HG03571 (cell line): ENCODE measurements at regions not wholly inside any gene's neighbourhood (a gene's known extent, or its start where the extent isn't known, plus 50 kb on each side); places are given as distances from the start of the nearest gene placed in this dataset.

Source experiments
- ATAC-seq: cut with Tn5 transposase; IDR thresholded peaks from one replicate; pipeline ENCODE4 v1.9.1; 2021; ENCODE audit not compliant: unreplicated experiment

DNA sequence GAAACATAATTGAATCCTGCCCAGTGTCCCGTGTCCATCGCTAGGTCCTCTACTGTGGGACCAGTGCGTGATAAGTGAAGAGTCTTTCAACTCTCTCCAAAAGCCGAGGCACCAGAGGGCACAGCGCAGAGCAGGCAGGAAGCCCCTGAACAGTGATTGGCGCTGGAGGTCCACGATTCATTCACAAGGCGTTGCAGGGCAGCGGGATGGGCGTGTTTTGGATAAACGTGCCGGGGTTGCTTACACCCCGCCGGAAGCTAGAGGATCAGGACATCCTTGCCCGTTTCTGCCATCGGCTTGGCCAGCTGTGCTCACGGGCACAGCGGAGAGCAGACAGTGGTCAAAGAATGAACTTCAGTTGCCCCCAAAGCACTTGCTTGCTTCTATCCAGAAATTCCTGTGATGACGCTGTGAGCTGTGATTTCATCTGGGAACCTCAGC is 86.0 kb upstream of the PFKP start:
- ATAC-seq = no peak

DNA sequence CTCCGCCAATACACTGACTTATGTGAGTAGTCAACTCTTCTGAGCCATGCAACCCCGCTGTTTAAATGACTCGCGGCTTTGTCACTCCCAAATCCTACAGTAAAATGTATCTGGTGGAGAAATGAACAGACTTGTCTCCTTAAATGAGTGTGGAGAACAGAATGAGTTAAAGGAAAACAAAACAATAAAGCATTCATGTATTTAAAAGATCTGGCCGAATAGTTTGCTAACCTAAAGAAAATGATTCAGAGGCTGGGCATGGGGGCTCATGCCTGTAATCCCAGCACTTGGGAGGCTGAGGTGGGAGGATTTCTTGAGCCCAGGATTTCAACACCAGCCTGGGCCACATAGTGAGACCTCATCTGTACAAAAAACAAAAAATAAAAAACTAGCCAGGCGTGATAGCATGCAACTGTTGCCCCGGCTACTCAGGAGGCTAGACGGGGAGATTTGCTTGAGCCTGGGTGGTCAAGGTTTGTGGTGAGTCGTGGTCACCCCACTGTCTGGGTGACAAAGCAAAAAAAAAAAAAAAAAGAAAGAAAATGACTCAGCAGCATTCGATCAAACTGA is 86.5 kb upstream of the PFKP start:
- ATAC-seq = peak; percentile 59

DNA sequence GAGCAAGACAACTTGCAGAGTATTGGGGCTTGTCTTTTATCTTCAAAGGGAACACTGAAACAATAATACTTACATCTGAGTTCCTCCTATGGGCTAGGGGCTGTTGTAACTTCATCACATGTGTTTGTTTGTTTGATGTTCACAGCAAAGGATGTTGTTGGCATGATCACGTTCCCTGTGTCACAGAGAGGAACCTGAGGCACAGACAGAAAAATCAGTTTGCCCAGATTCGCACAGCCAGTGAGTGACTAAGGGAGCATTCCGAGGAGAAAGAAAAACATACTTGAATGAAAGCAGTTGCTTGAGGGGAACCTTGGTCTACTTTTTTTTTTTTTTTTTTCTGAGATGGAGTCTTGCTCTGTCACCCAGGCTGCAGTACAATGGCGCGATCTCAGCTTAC is 87.2 kb upstream of the PFKP start:
- no peak for ATAC-seq

DNA sequence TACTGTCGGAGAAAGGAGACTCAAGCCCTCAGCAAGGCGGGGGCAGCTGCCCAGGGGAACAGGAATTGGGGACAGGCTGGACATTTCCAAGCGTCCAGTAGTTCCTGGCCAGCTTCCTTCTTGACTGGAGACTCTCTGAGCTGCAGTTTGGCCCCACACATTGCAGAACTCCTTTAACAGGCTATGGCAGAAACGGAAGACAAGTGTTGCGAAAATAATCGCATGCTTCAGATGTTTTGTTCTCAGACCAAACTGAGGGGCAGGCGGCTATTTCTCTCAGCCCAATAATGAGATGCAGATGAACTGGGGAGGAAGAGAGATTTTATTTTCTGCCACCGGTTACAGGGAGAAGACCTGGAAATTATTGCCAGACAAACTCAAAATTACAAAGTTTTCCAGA is 88.0 kb upstream of the PFKP start:
- ATAC-seq = no peak

DNA sequence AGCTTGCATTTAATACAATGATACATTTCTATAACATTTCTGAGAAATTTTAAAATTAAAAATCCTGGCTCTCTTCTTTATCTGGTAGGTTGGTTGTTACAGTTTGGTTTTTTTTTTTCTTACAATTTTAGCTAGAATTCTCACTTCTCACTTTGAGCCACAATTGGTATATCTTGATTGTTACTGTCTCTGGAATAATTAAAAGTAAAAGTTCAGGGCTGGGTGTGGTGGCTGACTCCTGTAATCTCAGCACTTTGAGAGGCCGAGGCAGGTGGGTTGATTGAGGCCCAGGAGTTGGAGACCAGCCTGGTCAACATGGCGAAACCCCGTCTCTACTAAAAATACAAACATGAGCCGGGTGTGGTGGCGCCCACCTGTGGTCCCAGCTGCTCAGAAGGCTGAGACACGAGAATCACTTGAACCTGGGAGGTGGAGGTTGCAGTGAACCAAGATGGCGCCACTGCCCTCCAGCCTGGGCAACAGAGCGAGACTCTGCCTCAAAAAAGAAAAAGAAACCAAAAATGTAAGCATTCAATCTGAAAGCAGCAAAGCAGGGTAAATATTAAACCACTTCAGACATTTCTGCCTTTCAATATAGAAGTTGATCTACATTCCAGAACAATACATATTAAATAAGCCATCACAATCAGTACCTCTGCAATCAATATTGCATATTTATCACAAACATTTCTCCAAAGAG is 88.6 kb upstream of the PFKP start:
- peak; percentile 49 for ATAC-seq

DNA sequence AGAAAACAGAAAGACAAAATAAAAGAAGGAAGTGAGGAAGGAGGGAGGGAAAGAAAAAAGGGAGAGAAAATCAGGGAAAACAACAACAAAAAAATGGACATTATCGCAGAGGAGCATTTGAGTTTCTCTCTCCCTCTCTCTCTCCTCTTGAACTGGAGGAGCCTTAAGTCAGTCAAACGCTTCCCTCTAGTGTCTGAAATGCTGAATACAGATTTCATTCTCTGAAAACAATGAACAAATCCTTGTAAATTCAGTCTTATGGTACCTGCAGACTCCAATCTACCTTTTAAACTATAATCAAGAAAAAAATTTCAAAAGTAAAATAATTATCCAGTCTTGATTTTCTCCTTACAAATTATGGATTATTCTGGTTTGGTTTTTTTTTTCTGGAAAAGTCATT is 89.2 kb upstream of the PFKP start:
- ATAC-seq = peak; percentile 41

DNA sequence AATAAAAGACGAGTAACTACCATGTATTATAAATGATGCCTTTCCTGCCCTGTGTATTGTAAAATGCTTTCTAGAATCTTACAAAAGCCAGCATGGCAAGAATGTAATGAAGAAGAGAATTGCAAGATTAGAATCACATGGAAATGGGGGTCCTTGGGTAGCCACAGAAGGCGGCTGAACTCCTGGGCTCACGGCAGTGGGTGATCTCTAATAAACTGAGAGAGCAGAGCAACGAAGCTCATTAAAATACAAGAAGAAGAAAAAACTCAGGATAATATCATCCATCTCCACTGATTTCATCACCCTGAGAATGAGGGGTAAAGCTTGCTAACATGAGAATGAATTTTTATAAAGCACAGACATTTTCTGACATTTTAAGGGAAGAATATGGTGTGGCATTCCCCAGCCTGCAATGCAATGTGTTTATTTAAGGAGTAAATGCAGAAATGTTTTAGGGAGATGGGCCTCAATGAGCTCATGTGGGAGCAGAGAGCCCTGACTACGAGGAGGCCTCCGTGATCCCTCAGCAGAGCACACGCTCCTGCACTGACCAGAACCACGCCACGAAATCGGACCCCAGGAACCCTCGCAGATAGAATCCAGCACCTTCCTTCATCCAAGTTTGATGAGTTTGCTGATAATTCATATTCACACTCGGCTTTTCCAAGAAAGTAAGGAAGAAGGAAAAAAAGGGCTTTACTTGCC is 92.7 kb upstream of the PFKP start:
- ATAC-seq = no peak

DNA sequence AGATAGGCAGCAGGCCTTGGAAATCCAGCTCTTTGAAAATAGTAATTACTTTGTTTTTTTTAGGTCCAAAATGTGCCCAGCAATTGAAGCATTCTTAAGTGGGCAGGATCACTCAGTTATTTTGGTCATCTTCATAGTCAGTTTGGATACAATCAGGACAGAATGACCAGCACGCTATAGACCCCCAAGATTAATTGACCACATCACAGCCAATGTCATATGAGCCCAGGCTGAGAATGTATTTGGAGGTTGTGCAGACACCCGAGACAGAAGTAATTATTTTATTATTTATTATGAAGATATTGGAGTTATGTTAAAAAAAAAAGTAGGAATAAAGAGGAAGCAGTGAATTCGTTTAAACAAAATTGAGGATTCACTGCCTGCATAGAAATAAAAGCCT is 93.3 kb upstream of the PFKP start:
- ATAC-seq = no peak

DNA sequence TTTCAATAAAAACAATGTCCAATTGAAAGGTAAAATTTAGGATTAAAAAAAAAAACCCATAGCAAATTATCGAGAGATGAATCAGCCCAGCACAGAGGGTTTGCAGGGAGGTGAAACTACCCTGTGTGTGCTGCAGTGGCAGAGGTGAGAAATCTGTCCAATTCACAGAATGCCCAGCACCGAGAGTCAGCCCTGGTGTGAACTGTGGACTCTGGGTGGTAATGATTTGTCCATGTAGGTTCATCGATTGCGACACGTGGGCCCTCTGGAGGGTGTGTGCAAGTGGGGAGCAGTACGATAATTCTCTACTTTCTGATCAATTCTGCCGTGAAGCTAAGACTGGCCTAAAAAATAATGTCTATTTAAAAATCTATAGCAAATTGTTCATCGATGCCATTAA is 94.5 kb upstream of the PFKP start:
- ATAC-seq = no peak

DNA sequence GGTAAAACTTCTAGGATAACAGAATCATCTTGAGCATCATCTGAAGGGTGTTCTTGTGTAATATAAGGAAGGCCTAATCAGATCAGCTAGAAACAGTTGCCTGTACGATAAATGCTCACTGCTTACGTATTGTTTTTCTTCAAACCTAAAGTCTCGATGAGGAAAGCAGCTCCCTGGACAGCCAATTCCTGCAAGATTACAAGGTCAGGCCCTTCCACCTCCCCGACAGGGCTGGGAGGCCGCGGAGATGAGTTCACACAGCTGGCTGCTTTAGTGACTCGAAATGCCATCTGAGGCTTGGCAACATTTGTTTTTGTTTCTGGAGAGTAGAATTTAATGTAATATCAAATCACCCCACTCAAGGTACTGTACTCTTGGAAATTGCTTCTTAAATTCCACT is 95.1 kb upstream of the PFKP start:
- no peak for ATAC-seq

DNA sequence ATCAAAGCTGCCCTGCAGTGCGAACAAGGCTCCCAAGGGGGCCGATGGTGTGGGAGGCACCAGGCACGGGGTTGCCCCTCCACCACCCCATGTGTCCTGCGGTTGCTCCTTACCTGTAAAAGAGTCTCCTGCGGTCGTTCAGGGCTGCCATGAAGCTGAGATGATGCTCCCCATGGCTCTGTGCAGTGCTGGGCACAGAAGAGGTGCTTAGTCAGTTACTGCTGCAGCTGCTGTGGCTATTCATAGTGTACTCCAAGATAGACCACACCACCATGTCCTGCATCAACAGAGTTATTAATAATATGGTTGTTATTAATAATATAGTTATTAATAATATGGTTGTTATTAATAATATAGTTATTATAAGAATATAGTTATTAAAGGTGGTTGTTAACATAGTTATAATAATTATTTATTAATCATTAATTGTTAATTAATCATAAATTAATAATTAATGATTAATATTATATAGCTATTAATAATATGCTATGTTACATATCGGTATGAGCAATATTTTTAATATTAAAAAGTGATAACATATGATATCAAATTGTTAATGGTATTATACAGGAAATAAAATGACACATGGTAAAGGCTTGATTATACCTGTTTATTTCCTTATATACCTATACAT is 97.0 kb upstream of the PFKP start:
- no peak for ATAC-seq

DNA sequence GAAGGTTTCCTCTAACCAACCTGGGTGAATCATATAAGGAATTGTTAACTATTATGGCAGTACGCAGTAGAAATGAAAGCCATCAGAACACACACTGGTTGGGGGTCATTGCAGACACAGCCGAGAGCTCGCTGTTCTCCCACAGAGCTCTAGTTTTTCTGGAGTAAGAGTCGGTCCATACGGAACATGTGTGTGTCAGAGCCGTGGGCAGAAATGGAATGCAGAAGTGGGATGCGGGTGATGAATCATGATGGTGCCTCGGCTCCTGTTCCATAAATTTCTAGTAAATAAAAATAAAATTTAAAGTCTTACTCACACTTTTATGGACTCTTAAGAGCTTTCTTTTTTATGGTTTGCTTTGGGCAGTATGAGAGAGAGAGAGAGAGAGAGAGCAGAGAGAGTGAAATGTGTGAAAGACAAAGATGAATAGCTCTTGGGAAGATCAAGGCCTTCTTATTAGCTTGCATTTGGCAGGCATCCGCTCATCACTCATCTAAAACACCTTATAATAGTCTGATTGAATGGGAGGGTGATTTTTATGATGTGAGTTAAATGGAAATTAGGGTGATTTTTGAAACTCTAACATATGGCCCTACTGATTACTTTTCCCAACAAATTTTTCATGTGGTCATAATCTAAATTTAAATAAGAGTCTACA is 98.8 kb upstream of the PFKP start:
- ATAC-seq = no peak

DNA sequence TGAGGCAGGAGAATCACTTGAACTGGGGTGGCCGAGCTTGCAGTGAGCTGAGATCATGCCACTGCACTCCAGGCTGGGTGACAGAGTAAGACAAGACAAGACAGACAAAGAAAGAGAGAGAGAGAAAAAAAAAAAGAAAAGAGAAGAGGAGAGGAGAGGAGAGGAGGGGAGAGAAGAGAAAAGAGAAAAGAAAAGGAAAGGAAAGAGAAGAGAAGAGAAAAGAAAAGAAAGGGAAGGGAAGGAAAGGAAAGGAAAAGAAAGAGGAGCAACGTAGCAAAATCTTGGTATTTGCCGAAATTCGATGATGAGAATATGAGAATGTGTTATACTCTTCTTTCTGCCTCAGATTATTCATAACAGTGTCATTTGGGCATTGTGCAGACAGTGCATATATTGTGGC is 101.2 kb upstream of the PFKP start:
- ATAC-seq = no peak

DNA sequence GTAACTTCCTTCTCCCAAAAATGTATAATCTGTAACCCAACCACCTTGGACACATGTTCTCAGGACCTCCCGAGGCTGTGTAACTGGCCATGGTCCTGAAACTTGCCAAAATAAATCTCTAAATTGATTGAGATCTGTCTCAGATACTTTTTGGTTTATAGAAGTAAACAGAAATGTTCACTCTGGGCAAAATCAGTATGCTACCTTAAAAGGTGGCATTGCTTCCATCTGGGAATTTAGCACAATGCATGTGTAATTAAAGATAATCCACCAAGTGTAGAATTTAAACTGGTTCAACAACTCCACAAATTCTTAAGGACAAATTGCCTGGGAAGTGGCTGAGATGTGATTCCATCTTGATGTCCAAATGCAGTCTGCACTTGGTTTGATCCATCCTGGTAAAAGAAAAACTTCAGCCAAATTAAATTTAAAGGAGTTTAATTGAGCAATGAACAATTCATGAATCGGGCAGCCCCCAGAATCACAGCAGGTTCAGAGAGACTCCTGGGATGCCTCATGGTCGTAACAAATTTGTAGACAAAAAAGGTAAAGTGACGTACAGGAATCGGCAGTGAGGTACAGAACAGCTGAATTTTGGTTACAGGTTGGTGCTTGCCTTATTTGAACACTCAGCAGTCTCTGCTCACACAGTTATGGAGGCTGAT is 102.6 kb upstream of the PFKP start:
- ATAC-seq = no peak

DNA sequence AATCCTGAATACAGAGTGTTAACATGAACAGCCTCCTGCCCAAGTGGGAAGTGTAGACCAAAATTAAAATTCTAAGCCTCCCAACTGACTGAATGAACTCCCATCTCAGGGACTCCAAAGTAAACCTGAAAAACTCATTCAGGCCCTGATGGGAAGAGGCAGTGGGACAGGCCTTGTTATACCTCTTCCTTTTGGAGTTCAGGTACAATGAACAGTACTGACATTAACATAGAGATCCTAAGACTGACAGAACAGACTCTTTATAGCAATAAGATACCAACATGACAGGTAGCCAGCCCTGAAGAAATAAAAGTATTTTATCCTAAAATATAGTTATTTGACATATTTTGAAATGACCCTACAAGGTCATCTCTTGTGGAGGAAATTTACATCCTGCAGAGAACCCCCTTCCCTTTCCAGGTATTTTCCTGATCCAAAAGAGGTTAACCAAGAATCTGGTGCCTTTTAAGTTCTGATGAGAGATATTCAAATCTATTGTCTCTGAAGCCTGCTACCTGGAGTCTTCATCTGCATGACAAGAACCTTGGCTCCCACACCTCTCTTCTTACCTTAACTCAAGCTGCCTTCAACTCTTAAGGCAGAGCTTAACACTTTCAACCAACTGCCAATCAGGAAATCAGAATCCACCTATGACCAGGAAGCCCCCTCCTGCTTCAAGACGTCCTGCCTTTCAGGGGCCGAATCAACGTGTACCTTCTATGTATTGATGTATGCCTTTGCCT is 103.3 kb upstream of the PFKP start:
- no peak for ATAC-seq

DNA sequence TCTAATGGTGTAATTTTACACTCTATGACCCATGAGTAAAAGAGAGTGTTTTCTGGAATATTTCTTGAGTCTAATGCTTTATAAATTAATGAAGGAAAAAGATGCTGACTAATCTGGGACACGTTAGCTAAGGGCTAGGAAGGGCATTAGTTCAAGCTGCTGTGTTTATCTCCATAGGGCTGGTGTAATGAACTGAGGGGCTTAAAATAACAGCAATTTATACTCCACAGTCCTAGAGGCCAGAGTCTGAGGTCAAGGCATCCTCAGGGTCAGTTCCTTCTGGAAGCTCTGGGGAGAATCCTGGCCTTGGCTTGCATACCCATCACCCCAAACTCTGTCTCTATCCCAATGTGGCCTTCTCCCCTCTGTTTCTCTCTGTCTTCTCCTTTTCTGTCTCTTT is 105.2 kb upstream of the PFKP start:
- no peak for ATAC-seq

DNA sequence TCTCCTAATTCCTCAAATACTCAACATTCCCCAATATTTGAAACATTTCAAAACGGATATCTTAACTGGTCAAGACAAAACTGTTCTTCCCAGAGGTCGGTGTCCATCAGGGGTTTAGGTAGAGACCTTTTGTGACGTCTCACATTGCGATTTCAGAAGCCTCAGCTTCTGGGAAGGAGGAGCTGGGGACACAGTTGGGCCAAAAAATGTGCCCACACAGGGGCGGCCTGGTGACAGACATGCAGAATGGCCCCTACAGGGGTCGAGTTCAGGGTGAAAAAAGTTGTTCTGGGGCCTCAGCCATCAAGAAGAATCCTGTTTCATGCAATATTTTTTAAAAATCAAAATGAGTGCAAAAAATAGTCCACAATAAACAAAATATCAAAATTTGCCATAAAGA is 108.7 kb upstream of the PFKP start:
- no peak for ATAC-seq

DNA sequence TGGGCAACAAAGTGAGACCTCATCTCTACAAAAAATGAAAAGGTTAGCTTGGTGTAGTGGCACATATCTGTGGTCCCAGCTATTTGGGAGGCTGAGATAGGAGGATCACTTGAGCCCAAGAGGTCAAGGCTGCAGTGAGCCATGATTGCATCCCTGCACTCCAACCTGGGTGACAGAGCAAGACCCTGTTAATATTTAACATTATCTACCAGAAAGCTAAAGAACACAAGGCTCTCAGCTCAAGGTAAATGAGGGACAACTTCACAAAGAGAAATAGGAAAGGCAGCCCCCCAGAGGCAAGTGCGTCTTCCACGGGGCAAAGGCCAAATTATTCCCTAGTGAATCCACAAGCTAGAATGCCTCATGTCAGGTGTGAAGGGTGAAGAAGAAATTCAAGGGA is 109.6 kb upstream of the PFKP start:
- ATAC-seq = no peak

DNA sequence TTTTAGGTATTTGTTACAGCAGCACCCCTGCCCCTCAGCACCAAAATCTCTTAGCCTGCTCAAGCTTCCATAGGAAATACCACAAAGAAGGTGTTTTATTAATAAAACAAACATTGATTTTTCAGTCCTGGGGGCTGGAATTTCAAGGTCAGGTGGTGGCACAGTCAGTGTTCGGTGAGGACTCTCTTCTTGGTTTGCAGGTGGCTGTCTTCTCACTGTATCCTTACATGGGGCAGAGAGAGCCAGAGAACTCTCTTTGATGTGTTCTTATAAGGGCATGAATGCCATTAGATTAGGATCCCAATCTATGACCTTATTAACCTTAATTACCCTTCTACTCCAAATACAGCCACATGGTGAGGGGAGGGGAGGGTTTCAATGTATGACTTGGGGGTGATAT is 112.3 kb upstream of the PFKP start:
- no peak for ATAC-seq

DNA sequence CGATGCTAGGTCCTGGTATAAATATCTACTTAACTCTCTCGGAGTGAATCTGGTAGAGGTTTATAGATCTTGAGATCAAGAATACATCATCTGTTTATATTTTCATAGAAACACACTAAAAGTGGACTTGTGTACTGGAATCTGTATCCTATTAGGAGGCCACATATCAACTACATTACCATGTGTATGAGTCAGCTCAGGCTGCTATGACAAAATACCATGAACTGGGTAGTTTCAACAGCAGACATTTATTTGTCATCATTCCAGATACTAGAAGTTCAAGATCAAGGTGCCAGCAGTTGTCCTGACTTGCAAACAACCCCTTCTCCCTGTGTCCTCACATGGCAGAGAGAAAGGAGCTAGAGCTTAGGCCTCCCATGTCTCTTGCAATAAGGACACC is 113.9 kb upstream of the PFKP start:
- no peak for ATAC-seq
